KG1 (cell line): ENCODE measurements at regions not wholly inside any gene's neighbourhood (a gene's known extent, or its start where the extent isn't known, plus 50 kb on each side); places are given as distances from the start of the nearest gene placed in this dataset.

Experiments used
- DNase-seq: peaks from one replicate; lab custom pipeline; 2025; lab: John Stamatoyannopoulos, UW

GRCh38 chr3:64885055-64885454 lies 197.3 kb upstream of the ADAMTS9 start:
- DNase-seq = no peak

GRCh38 chr3:64884536-64884935 lies 196.7 kb upstream of the ADAMTS9 start:
- no peak for DNase-seq

GRCh38 chr3:64880916-64881315 lies 193.1 kb upstream of the ADAMTS9 start:
- DNase-seq = no peak

GRCh38 chr3:64878362-64878761 lies 190.6 kb upstream of the ADAMTS9 start:
- DNase-seq = no peak

- DNase-seq = no peak
Observed at GRCh38 chr3:64873400-64873799, 185.6 kb upstream of the ADAMTS9 start.

GRCh38 chr3:64872345-64872744 lies 184.5 kb upstream of the ADAMTS9 start:
- DNase-seq = no peak

GRCh38 chr3:64871834-64872249 lies 184.0 kb upstream of the ADAMTS9 start:
- DNase-seq = no peak

- DNase-seq = no peak
Observed at GRCh38 chr3:64870876-64871646, 183.3 kb upstream of the ADAMTS9 start.

GRCh38 chr3:64867224-64867623 lies 179.4 kb upstream of the ADAMTS9 start:
- DNase-seq = no peak

GRCh38 chr3:64865839-64866570 lies 178.2 kb upstream of the ADAMTS9 start:
- no peak for DNase-seq

GRCh38 chr3:64863226-64864212 lies 175.7 kb upstream of the ADAMTS9 start:
- DNase-seq = no peak

- no peak for DNase-seq
Observed at GRCh38 chr3:64861684-64862083, 173.9 kb upstream of the ADAMTS9 start.

- DNase-seq = no peak
Observed at GRCh38 chr3:64860536-64860870, 172.7 kb upstream of the ADAMTS9 start.

GRCh38 chr3:64859625-64860535 lies 172.1 kb upstream of the ADAMTS9 start:
- DNase-seq = peak; percentile 51

- DNase-seq = no peak
Observed at GRCh38 chr3:64856977-64857516, 169.2 kb upstream of the ADAMTS9 start.

GRCh38 chr3:64856106-64856505 lies 168.3 kb upstream of the ADAMTS9 start:
- DNase-seq = no peak

GRCh38 chr3:64853456-64853855 lies 165.7 kb upstream of the ADAMTS9 start:
- no peak for DNase-seq

GRCh38 chr3:64852738-64853137 lies 164.9 kb upstream of the ADAMTS9 start:
- DNase-seq = no peak

GRCh38 chr3:64848822-64849221 lies 161.0 kb upstream of the ADAMTS9 start:
- DNase-seq = no peak

GRCh38 chr3:64848127-64848800 lies 160.5 kb upstream of the ADAMTS9 start:
- no peak for DNase-seq
